PC-3 (cell line): ENCODE measurements at regions not wholly inside any gene's neighbourhood (a gene's known extent, or its start where the extent isn't known, plus 50 kb on each side); places are given as distances from the start of the nearest gene placed in this dataset.
A peak's percentile ranks its signal among the peaks of the same experiment; 100 is the strongest.

Source experiments
- ATAC-seq: fragments of 200-7000 bp; cut with Tn5 transposase; 2 replicates; pipeline ENCODE4 v1.9.1; 2020; ENCODE audit warnings: mild to moderate bottlenecking, moderate library complexity
- BruUV-seq: library from RNA; stranded (reverse); fragments of 400-500 nt; replicated peaks from 2 replicates; lab custom pipeline; 2021; lab: Mats Ljungman, UMichigan
- CTCF ChIA-PET: fragments of 300-600 bp; sonication (Branson Sonifier 250); formaldehyde crosslinking; loops from one replicate; lab custom pipeline; 2022; ENCODE audit warnings: antibody characterized with exemption; lab: Charles Lee
- POLR2A ChIA-PET: fragments of 300-600 bp; sonication (Branson Sonifier 250); formaldehyde crosslinking; loops from one replicate; lab custom pipeline; 2022; ENCODE audit warnings: antibody characterized with exemption; ENCODE audit not compliant: unreplicated experiment; lab: Charles Lee
- DNase-seq: peaks from one replicate; pipeline ENCODE4 v3.0.0-alpha.2; 2015
- H2AFZ ChIP-seq: fragments of 300-600 bp; sonication (generic); 2 replicates; pipeline ENCODE4 v1.6.0; 2016; ENCODE audit warnings: antibody characterized with exemption, low read length
- H3F3A ChIP-seq: fragments of 300-600 bp; sonication (generic); one replicate; pipeline ENCODE4 v1.6.0; 2017; ENCODE audit warnings: antibody characterized with exemption, low read length, control low read depth, mild to moderate bottlenecking; ENCODE audit not compliant: unreplicated experiment
- H3K27ac ChIP-seq: fragments of 300-600 bp; sonication (generic); 2 replicates; pipeline ENCODE4 v1.5.1; 2016; ENCODE audit warnings: mild to moderate bottlenecking, low read length
- H3K27me3 ChIP-seq: fragments of 300-600 bp; sonication (generic); 2 replicates; pipeline ENCODE4 v1.6.1; 2016; ENCODE audit warnings: low read length, mixed read lengths
- H3K36me3 ChIP-seq: fragments of 300-600 bp; sonication (generic); 2 replicates; pipeline ENCODE4 v1.6.1; 2016; ENCODE audit warnings: low read depth, mixed run types, low read length, mixed read lengths
- H3K4me1 ChIP-seq: fragments of 300-600 bp; sonication (generic); 2 replicates; pipeline ENCODE4 v1.5.1; 2016; ENCODE audit warnings: low read length; ENCODE audit not compliant: insufficient read depth
- H3K4me2 ChIP-seq: fragments of 300-600 bp; sonication (generic); 2 replicates; pipeline ENCODE4 v1.6.0; 2016; ENCODE audit warnings: low read length
- H3K4me3 ChIP-seq: fragments of 300-600 bp; sonication (generic); 2 replicates; pipeline ENCODE4 v1.5.1; 2016; ENCODE audit warnings: mild to moderate bottlenecking, low read length, mixed read lengths
- H3K79me2 ChIP-seq: fragments of 300-600 bp; sonication (generic); 2 replicates; pipeline ENCODE4 v1.6.1; 2017; ENCODE audit warnings: low read length, mixed read lengths
- H3K9ac ChIP-seq: fragments of 300-600 bp; sonication (generic); 2 replicates; pipeline ENCODE4 v1.6.0; 2016; ENCODE audit warnings: mild to moderate bottlenecking, low read length
- H3K9me2 ChIP-seq: fragments of 300-600 bp; sonication (generic); replicated peaks from 2 replicates; pipeline ENCODE4 v1.6.1; 2016; ENCODE audit warnings: mixed run types, low read length, mixed read lengths
- H3K9me3 ChIP-seq: fragments of 300-600 bp; sonication (generic); 2 replicates; pipeline ENCODE4 v1.6.1; 2016; ENCODE audit warnings: low read length, mixed read lengths
- H4K20me1 ChIP-seq: fragments of 300-600 bp; sonication (generic); 2 replicates; pipeline ENCODE4 v1.6.1; 2016; ENCODE audit warnings: low read length, mixed read lengths
- CTCF ChIP-seq: fragments of 300-600 bp; sonication (generic); conservative IDR thresholded peaks from 2 replicates; pipeline ENCODE4 v1.5.1; 2017; ENCODE audit warnings: antibody characterized with exemption, low read depth, mild to moderate bottlenecking, low read length
- EZH2 ChIP-seq: fragments of 300-600 bp; sonication (generic); IDR thresholded peaks from one replicate; pipeline ENCODE4 v1.6.1; 2017; ENCODE audit warnings: antibody characterized with exemption, mild to moderate bottlenecking, low read length; ENCODE audit not compliant: unreplicated experiment
- EZH2phosphoT487 ChIP-seq: fragments of 300-600 bp; sonication (generic); IDR thresholded peaks from 2 replicates; pipeline ENCODE4 v1.6.1; 2018; ENCODE audit warnings: mild to moderate bottlenecking, antibody characterized with exemption, low read length, borderline replicate concordance
- intact Hi-C: fragments of 100-400 bp; cut with micrococcal nuclease; formaldehyde crosslinking; loops from 2 replicates; pipeline ENCODE4 v1.9.0; 2023

- Histone ChIP-seq H3K27me3 (no peaks in the 10 kb centered on the region), H3K4me2 (no peak overlapping the region), H3K9ac (no peak overlapping the region), H3K4me1 (0 out of 2 replicates have a peak, but pooled peaks cover 4% of the 10 kb centered on the region), H2AFZ (no peak overlapping the region), H3K4me3 (no peak overlapping the region), H3K36me3 (no peaks in the 10 kb centered on the region), H3K27ac (no peak overlapping the region), H3K79me2 (no peaks in the 10 kb centered on the region), H3F3A (no peaks in the 10 kb centered on the region), H3K9me2 (no peaks in the 10 kb centered on the region), H4K20me1 (no peaks in the 10 kb centered on the region), H3K9me3 (no peaks in the 10 kb centered on the region)
- intact Hi-C loops = no loop called here
- CTCF ChIA-PET = no interaction called here
- TF ChIP-seq CTCF (no peak), EZH2phosphoT487 (no peak), EZH2 (no peak)
- no peak for ATAC-seq
- no peak for DNase-seq
- BruUV-seq = no TSS peak
- POLR2A ChIA-PET = no interaction called here
These were observed 375.6 kb downstream of the BCKDHB start for GRCh38 chr6:80482056-80482455.

- H3K9ac ChIP-seq = no peak overlapping the region
- no peaks in the 10 kb centered on the region for H3F3A ChIP-seq
- H2AFZ ChIP-seq = no peak overlapping the region
- H3K9me2 ChIP-seq = no peaks in the 10 kb centered on the region
- TF ChIP-seq EZH2phosphoT487 = no peak
- TF ChIP-seq EZH2 = no peak
- TF ChIP-seq CTCF = no peak
- no peaks in the 10 kb centered on the region for H3K27me3 ChIP-seq
- H3K4me1 ChIP-seq = 0 out of 2 replicates have a peak, but pooled peaks cover 4% of the 10 kb centered on the region
- no TSS peak for BruUV-seq
- ATAC-seq (no peak), DNase-seq (no peak)
- intact Hi-C loops = no loop called here
- H3K4me2 ChIP-seq = no peak overlapping the region
- CTCF ChIA-PET = no interaction called here
- no peak overlapping the region for H3K27ac ChIP-seq
- no peaks in the 10 kb centered on the region for H3K79me2 ChIP-seq
- no peak overlapping the region for H3K4me3 ChIP-seq
- H3K36me3 ChIP-seq = no peaks in the 10 kb centered on the region
- H4K20me1 ChIP-seq = no peaks in the 10 kb centered on the region
- H3K9me3 ChIP-seq = no peaks in the 10 kb centered on the region
- POLR2A ChIA-PET = no interaction called here
These were observed 374.1 kb downstream of the BCKDHB start for GRCh38 chr6:80480421-80481157.

DNA sequence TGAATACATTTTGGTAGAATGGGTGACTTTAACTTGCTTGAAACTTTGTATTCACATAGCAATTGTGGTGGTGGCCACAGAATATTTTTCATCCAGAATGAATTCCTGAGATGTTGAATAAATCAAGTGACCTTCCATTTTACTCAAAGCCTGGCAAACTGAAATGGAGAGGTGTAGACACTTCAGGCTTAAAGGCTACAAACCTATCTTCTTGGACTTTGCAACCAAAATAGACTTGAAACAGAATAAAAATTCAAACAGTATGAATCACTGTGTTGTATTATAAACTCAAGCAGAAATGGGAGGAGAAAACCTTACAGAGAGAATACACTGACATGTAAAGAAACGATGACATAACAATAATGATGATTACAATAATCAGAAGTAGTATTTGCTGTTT lies 371.6 kb downstream of the BCKDHB start:
- intact Hi-C loops = loop anchor here (5.0 kb wide), 1 partner anchor 141 kb away; no protein-coding TSS in a partner anchor
- Histone ChIP-seq H3K9me2 (no peaks in the 10 kb centered on the region), H3K9ac (no peak overlapping the region), H3K27me3 (no peaks in the 10 kb centered on the region), H3K36me3 (no peaks in the 10 kb centered on the region), H3K4me1 (0 out of 2 replicates have a peak, but pooled peaks cover 4% of the 10 kb centered on the region), H3K9me3 (no peaks in the 10 kb centered on the region), H3F3A (no peaks in the 10 kb centered on the region), H2AFZ (peak overlapping the region; percentile 57; the same call in 1 of the 2 replicates), H3K4me2 (no peak overlapping the region), H3K27ac (no peak overlapping the region), H4K20me1 (no peaks in the 10 kb centered on the region), H3K4me3 (no peak overlapping the region), H3K79me2 (no peaks in the 10 kb centered on the region)
- CTCF ChIA-PET = no interaction called here
- no TSS peak for BruUV-seq
- TF ChIP-seq CTCF (no peak), EZH2phosphoT487 (no peak), EZH2 (no peak)
- ATAC-seq (no peak), DNase-seq (no peak)
- POLR2A ChIA-PET = no interaction called here
